ENCODE measurements at regions not wholly inside any gene's neighbourhood (a gene's known extent, or its start where the extent isn't known, plus 50 kb on each side); places are given as distances from the start of the nearest gene placed in this dataset.

- TF ChIP-seq POU2F2 (IDR thresholded peaks at IDR 0.05; ENCODE audit: borderline replicate concordance, low read depth, low read length) (no peak), E4F1 (IDR thresholded peaks at IDR 0.05; ENCODE audit: borderline replicate concordance, partially characterized antibody) (no peak), MEF2B (IDR thresholded peaks at IDR 0.05; ENCODE audit: partially characterized antibody, poor library complexity, severe bottlenecking) (no peak), RAD51 (IDR thresholded peaks at IDR 0.05) (no peak), RB1 (IDR thresholded peaks at IDR 0.05; ENCODE audit: borderline replicate concordance) (no peak)
Measured at GRCh38 chr10:55400075-55400849, 599.2 kb upstream of the PCDH15 start (continued).

GRCh38 chr10:55398497-55398882, 597.5 kb upstream of the PCDH15 start:
- no peaks in the 10 kb centered on the region for H3K79me2 ChIP-seq (ENCODE audit: control insufficient read depth, insufficient read depth, low read length)
- no peaks in the 10 kb centered on the region for H3K9me3 ChIP-seq (replicated peaks; ENCODE audit: control insufficient read depth, insufficient read depth, low read length)
- no peaks in the 10 kb centered on the region for H3K27me3 ChIP-seq (replicated peaks in 1 of 2; ENCODE audit: control insufficient read depth in 2 of 2, insufficient read depth in 2 of 2, low read length in 1 of 2)
- BruUV-seq (replicated peaks) = no TSS peak
- WGBS (ENCODE audit: insufficient coverage, insufficient replicate concordance, low lambda C conversion rate, missing lambda C conversion rate) = 0% methylated on average over 1 of the region's 1 CpG
- no peaks in the 10 kb centered on the region for H4K20me1 ChIP-seq (ENCODE audit: control insufficient read depth, insufficient read depth)
- RAD21 ChIA-PET (ENCODE audit: unreplicated experiment) = no interaction called here
- no peak overlapping the region for H3K4me2 ChIP-seq (ENCODE audit: control insufficient read depth, insufficient read depth)
- no peaks in the 10 kb centered on the region for H3K36me3 ChIP-seq (ENCODE audit: control insufficient read depth in 2 of 2, insufficient read depth in 2 of 2, low read length in 1 of 2)
- intact Hi-C loops (cut with micrococcal nuclease; ENCODE audit: unreplicated experiment) = no loop called here
- H3K4me3 ChIP-seq = no peak overlapping the region
- DNase-seq (ENCODE audit: low read depth, low spot score) (no peak), ATAC-seq (no peak), FAIRE-seq (no peak)
- TF ChIP-seq MEF2A (IDR thresholded peaks at IDR 0.05; ENCODE audit: insufficient read depth, low read depth, low read length) = no peak
- TF ChIP-seq ELK1 (IDR thresholded peaks at IDR 0.05; ENCODE audit: low read depth, low read length) = no peak
- no peak for TF ChIP-seq SUZ12 (IDR thresholded peaks at IDR 0.05; ENCODE audit: unreplicated experiment)
- no peak for TF ChIP-seq BCL3 (IDR thresholded peaks at IDR 0.05; ENCODE audit: borderline replicate concordance, insufficient read depth, low read depth, low read length, poor library complexity, severe bottlenecking)
- TF ChIP-seq ZNF274 (IDR thresholded peaks at IDR 0.05; ENCODE audit: insufficient read depth, insufficient read length) = no peak
- TF ChIP-seq PAX8 (IDR thresholded peaks at IDR 0.05) = no peak
- TF ChIP-seq SMC3 (IDR thresholded peaks at IDR 0.05; ENCODE audit: borderline replicate concordance, low read length) = no peak
- no peak for TF ChIP-seq TCF7 (IDR thresholded peaks at IDR 0.05; ENCODE audit: borderline replicate concordance)
- TF ChIP-seq HDGF (IDR thresholded peaks at IDR 0.05) = no peak
- POLR2A ChIA-PET = interaction anchor here (0.6 kb wide), 1 partner anchor 8 kb away, joined by 3 read pairs; no protein-coding TSS in a partner anchor
- no peak overlapping the region for H2AFZ ChIP-seq (ENCODE audit: control insufficient read depth, low read depth, low read length)
- no peak overlapping the region for H3K27ac ChIP-seq (ENCODE audit: control insufficient read depth, insufficient read depth)
- CTCF ChIA-PET = interaction anchor here (0.6 kb wide), 1 partner anchor 1827 kb away, joined by 5 read pairs; no protein-coding TSS in a partner anchor
- no peaks in the 10 kb centered on the region for H3K4me1 ChIP-seq (ENCODE audit: control insufficient read depth, insufficient read depth, low read length)
- no peak overlapping the region for H3K9ac ChIP-seq (ENCODE audit: control insufficient read depth, insufficient read depth, low read length)
- SMC1A ChIA-PET (ENCODE audit: uncharacterized antibody, unreplicated experiment) = no interaction called here
- in situ Hi-C loops (cut with MboI) = no loop called here
